ENCODE measurements at regions not wholly inside any gene's neighbourhood (a gene's known extent, or its start where the extent isn't known, plus 50 kb on each side); places are given as distances from the start of the nearest gene placed in this dataset.

DNA sequence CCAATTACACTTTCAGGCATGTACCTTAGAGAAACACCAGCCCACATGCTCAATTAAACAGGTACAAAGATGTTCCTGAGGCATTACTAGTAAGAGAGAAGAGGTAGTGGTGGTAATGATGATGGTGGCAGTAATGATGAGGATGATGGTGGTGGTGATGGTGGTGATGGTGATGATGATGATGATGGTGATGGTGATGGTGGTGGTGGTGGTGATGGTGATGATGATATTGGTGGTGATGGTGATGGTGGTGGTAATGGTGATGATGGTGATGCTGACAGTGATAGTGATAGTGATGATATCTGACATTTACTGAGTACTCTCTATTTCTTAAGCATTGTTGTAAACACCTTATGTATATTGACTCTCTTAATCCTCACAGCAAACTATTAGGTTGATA, 318.4 kb downstream of the NSG2 start:
- Mint-ChIP-seq H3K27ac (no peak overlapping the region), H3K27me3 (peaks cover 3% of the 10 kb centered on the region), H3K36me3 (ENCODE audit: low read depth) (no peaks in the 10 kb centered on the region), H3K9me3 (peaks cover 12% of the 10 kb centered on the region), H3K4me3 (no peak overlapping the region), H3K4me1 (ENCODE audit: low read depth) (no peaks in the 10 kb centered on the region)
- intact Hi-C loops (cut with micrococcal nuclease), result no loop called here

DNA sequence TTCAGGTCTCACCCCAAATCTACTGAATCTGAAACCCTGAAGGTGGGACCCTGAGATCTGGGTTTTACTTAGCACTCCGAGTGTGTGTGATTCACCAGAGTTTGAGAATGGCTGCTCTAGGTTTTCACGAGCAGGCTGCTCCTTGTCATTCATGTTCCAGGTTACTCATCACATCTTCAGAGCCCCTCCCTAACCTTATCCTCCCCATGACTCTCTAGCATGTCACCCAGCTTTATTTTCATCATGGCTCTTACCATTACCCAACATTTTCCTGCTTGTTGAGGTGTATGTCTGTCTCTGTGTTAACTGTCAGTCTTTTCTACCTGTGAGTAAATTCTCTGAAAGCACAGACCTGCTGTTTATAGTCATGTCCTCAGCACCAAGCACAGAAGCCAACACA, 319.2 kb downstream of the NSG2 start:
- Mint-ChIP-seq H3K27ac (no peak overlapping the region), H3K4me1 (ENCODE audit: low read depth) (no peaks in the 10 kb centered on the region), H3K36me3 (ENCODE audit: low read depth) (no peaks in the 10 kb centered on the region), H3K4me3 (no peak overlapping the region), H3K27me3 (peaks cover 3% of the 10 kb centered on the region), H3K9me3 (peaks cover 12% of the 10 kb centered on the region)
- intact Hi-C loops (cut with micrococcal nuclease), result no loop called here

DNA sequence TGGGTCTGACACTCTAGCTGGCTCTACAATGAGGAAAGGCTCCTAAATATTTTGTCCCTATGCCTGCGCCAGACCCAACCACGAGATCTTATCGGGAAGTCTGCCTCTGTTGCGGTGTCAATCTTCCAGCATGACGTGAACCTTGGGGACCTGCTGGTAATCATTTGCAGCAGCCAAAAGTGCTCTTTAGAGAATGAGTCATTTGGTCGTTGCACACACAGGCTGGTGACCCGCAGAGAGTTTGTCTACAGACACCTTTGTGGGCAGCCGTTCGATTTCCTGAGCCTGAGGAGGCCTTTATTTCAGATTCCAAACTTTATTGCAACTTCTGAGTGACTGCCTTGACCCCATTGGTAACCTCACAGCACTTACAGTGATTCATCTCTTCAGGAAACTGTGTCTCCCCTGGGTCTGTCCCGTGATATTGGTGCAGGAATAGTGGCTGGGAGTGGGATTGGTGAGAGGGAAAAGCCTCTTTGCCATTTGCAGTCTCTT, 326.1 kb downstream of the NSG2 start:
- intact Hi-C loops (cut with micrococcal nuclease), result no loop called here
- no peak overlapping the region for H3K4me3 Mint-ChIP-seq
- H3K9me3 Mint-ChIP-seq, result no peaks in the 10 kb centered on the region

GRCh38 chr5:174374206-174374605, 328.7 kb downstream of the NSG2 start:
- H3K36me3 Mint-ChIP-seq (ENCODE audit: low read depth), result no peaks in the 10 kb centered on the region
- no peaks in the 10 kb centered on the region for H3K4me1 Mint-ChIP-seq (ENCODE audit: low read depth)
- no peak overlapping the region for H3K4me3 Mint-ChIP-seq
- intact Hi-C loops (cut with micrococcal nuclease), result no loop called here
- H3K27me3 Mint-ChIP-seq, result no peaks in the 10 kb centered on the region
- H3K27ac Mint-ChIP-seq, result no peak overlapping the region
- no peaks in the 10 kb centered on the region for H3K9me3 Mint-ChIP-seq

More for the DNA sequence above, 326.1 kb downstream of the NSG2 start:
- H3K27ac Mint-ChIP-seq, result no peak overlapping the region
- H3K4me1 Mint-ChIP-seq (ENCODE audit: low read depth), result no peaks in the 10 kb centered on the region
- no peaks in the 10 kb centered on the region for H3K27me3 Mint-ChIP-seq
- no peaks in the 10 kb centered on the region for H3K36me3 Mint-ChIP-seq (ENCODE audit: low read depth)

DNA sequence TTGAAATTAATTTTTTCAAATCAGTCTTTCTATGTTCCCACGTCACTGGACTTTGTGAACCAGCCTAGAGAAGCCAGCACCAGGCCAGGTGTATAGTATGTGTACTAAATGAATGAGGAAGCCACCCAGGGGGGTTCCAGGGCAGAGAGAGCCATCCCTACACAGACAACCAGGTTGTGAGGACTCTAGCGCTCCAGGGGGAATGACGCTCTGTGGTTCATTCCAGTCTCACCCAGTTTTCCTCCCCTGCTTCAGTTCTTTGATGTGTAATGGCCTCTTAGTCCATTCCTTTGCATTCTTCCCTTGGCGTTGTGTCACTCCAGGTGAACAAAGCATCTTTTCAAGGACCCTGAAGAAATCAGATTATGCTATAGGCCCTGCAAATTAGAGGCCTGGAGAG, 330.6 kb downstream of the NSG2 start:
- H3K4me1 Mint-ChIP-seq (ENCODE audit: low read depth), result no peaks in the 10 kb centered on the region
- no peak overlapping the region for H3K27ac Mint-ChIP-seq
- H3K9me3 Mint-ChIP-seq, result no peaks in the 10 kb centered on the region
- intact Hi-C loops (cut with micrococcal nuclease), result no loop called here
- no peaks in the 10 kb centered on the region for H3K36me3 Mint-ChIP-seq (ENCODE audit: low read depth)
- no peaks in the 10 kb centered on the region for H3K27me3 Mint-ChIP-seq
- H3K4me3 Mint-ChIP-seq, result no peak overlapping the region

DNA sequence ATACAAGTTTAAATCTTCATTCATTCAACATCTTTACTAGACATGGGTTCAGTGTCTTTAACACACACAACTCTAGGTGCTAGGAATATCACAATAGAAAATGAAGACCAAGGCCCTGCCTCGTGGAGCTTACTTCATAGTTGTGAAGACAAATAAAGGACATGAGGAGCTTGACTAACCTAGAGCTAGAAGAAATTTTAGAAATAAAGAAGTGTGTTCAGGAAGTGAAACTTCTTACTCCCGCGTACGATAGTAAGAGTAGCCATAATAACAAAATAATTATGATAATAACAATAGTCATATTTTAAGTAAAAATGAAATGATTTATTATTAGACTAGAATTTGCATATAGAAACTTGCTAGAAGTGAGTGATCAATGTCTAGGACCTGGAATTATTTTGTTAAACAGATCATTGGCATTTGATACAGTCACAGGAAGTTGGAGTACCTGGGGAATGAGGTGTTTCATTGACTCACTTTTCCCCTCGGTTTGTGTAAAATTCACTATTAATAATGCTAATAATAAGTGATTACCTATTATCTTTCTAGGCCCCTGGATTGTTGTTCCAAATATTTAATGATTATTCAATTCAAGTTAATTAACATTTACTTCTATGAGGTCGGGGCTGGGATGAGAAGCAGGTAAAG, 331.3 kb downstream of the NSG2 start:
- H3K36me3 Mint-ChIP-seq (ENCODE audit: low read depth), result no peaks in the 10 kb centered on the region
- intact Hi-C loops (cut with micrococcal nuclease), result no loop called here
- H3K27me3 Mint-ChIP-seq, result no peaks in the 10 kb centered on the region
- H3K27ac Mint-ChIP-seq, result no peak overlapping the region
- H3K4me3 Mint-ChIP-seq, result no peak overlapping the region
- H3K9me3 Mint-ChIP-seq, result no peaks in the 10 kb centered on the region
- H3K4me1 Mint-ChIP-seq (ENCODE audit: low read depth), result no peaks in the 10 kb centered on the region

DNA sequence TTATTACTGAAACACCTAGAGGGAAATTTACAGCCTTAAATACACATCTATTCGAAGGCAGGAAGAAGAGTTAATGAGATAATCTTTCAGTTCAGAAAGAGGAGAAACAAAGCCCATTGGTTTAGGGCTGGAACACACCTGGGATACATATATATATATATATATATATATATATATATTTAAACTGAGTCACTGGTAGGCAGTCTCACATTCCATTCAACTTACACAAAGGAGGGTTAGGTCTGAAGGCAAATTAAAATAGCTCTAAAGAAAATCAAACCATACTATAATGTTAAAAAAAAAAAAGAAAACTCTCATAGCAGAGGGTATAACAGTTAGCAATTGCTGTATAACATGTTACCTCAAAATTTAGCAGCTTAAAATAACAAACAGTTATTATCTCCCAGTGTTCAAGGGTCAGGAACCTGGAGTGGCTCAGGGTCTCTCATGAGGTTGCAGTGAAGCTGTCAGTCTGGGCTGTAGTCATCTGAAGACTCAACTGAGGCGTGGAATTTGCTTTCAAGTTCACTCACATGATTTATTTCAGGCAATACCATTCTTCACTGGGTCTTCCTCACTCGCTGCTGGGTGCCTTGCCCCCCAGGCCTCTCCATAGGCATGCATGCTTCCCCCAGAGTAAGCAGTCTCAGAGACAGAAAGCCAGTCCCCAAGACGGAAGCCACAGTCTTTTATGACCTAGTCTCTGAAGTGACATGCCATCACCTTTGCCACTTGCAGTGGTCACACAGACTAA, 332.8 kb downstream of the NSG2 start:
- H3K36me3 Mint-ChIP-seq (ENCODE audit: low read depth), result no peaks in the 10 kb centered on the region
- no peaks in the 10 kb centered on the region for H3K27me3 Mint-ChIP-seq
- intact Hi-C loops (cut with micrococcal nuclease), result no loop called here
- no peak overlapping the region for H3K4me3 Mint-ChIP-seq
- no peak overlapping the region for H3K27ac Mint-ChIP-seq
- no peaks in the 10 kb centered on the region for H3K4me1 Mint-ChIP-seq (ENCODE audit: low read depth)
- H3K9me3 Mint-ChIP-seq, result no peaks in the 10 kb centered on the region

- Mint-ChIP-seq H3K9me3 (no peaks in the 10 kb centered on the region), H3K27ac (no peak overlapping the region), H3K4me1 (ENCODE audit: low read depth) (no peaks in the 10 kb centered on the region), H3K27me3 (no peaks in the 10 kb centered on the region), H3K36me3 (ENCODE audit: low read depth) (no peaks in the 10 kb centered on the region), H3K4me3 (no peak overlapping the region)
- intact Hi-C loops (cut with micrococcal nuclease), result no loop called here
These were observed 334.8 kb downstream of the NSG2 start for GRCh38 chr5:174380311-174380710.

GRCh38 chr5:174381241-174381640, 335.7 kb downstream of the NSG2 start:
- Mint-ChIP-seq H3K27me3 (peaks cover 3% of the 10 kb centered on the region), H3K9me3 (no peaks in the 10 kb centered on the region), H3K36me3 (ENCODE audit: low read depth) (no peaks in the 10 kb centered on the region), H3K4me3 (no peak overlapping the region), H3K4me1 (ENCODE audit: low read depth) (no peaks in the 10 kb centered on the region), H3K27ac (no peak overlapping the region)
- intact Hi-C loops (cut with micrococcal nuclease), result no loop called here

GRCh38 chr5:174383210-174384167, 338.0 kb downstream of the NSG2 start:
- Mint-ChIP-seq H3K4me1 (ENCODE audit: low read depth) (no peaks in the 10 kb centered on the region), H3K9me3 (no peaks in the 10 kb centered on the region), H3K4me3 (no peak overlapping the region), H3K36me3 (ENCODE audit: low read depth) (no peaks in the 10 kb centered on the region), H3K27ac (no peak overlapping the region), H3K27me3 (peaks cover 10% of the 10 kb centered on the region)
- intact Hi-C loops (cut with micrococcal nuclease), result no loop called here

DNA sequence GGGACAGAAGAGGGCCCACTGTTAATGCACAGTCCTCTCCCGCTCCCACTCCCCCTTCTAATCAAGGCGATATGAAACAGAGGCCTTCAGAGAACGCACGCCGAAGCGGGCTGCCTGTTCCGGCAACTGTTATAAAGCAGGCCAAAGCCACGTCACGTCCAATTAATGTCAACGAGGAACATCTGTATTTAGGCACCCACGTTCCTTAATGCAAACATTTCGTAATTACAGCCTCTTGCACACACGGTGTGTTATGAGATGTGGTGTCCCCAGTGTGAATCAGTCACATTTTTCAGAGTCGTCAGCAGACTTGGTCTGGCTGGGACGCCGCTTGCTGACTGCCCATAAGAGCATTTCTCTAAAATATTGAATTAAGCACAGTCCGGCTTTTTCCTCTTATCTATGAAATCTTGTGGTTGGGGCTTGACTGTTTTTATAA, 339.0 kb downstream of the NSG2 start:
- Mint-ChIP-seq H3K9me3 (no peaks in the 10 kb centered on the region), H3K36me3 (ENCODE audit: low read depth) (no peaks in the 10 kb centered on the region), H3K4me1 (ENCODE audit: low read depth) (no peaks in the 10 kb centered on the region), H3K27ac (no peak overlapping the region), H3K4me3 (no peak overlapping the region), H3K27me3 (peaks cover 12% of the 10 kb centered on the region)
- intact Hi-C loops (cut with micrococcal nuclease), result no loop called here

DNA sequence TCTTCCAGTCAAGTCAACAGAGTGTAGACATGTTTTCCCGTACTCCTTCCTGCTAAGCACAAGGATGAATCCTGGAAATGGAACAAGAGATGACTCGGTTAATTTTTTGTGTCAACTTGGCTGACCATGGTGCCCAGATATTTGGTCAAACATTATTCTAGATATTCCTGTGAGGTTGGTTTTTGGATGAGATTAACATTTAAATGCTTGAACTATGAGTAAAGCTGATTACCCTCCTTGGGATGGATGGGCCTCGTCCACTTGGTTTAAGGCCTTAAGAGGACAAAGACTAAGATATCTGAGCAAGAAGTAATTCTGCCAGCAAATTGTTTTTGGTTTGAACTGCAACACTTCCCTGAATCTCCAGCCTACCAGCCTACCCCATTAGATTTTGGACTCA, 338.1 kb upstream of the MSX2 start:
- Mint-ChIP-seq H3K9me3 (no peaks in the 10 kb centered on the region), H3K4me3 (no peak overlapping the region), H3K27me3 (peaks cover 12% of the 10 kb centered on the region), H3K4me1 (ENCODE audit: low read depth) (no peaks in the 10 kb centered on the region), H3K36me3 (ENCODE audit: low read depth) (no peaks in the 10 kb centered on the region), H3K27ac (no peak overlapping the region)
- intact Hi-C loops (cut with micrococcal nuclease), result no loop called here

DNA sequence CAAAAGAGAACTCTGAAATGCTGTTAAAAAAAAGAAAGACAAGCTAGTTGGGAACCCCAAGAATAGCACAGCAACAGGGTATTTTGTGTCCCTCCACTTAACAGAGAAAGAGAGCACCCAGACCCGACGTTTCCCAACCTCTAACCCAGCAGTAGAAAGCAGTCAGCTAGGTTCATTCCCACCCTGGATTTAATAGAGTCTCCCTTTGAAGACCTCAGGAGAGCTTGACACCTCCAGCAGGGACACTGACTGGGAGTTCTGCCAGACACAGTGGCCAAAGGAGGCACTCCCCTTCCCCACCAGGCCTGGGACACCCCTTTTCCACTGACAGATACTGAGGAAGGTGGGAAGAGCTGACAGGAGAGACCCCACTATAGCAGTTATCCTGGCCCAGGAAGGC, 337.5 kb upstream of the MSX2 start:
- Mint-ChIP-seq H3K36me3 (ENCODE audit: low read depth) (no peaks in the 10 kb centered on the region), H3K27me3 (peaks cover 12% of the 10 kb centered on the region), H3K4me1 (ENCODE audit: low read depth) (no peaks in the 10 kb centered on the region), H3K27ac (no peak overlapping the region), H3K4me3 (no peak overlapping the region), H3K9me3 (no peaks in the 10 kb centered on the region)
- intact Hi-C loops (cut with micrococcal nuclease), result no loop called here

GRCh38 chr5:174387448-174387847, 336.9 kb upstream of the MSX2 start:
- Mint-ChIP-seq H3K4me1 (ENCODE audit: low read depth) (no peaks in the 10 kb centered on the region), H3K27ac (no peak overlapping the region), H3K4me3 (no peak overlapping the region), H3K27me3 (peaks cover 12% of the 10 kb centered on the region), H3K9me3 (no peaks in the 10 kb centered on the region), H3K36me3 (ENCODE audit: low read depth) (no peaks in the 10 kb centered on the region)
- intact Hi-C loops (cut with micrococcal nuclease), result no loop called here

Measured in dendritic cell treated with granulocyte-macrophage colony-stimulating factor and Interleukin-4, amounts not matched to agents 40 ng/mL and 50 ng/mL, for 4 days (primary cell).